ENCODE measurements at regions not wholly inside any gene's neighbourhood (a gene's known extent, or its start where the extent isn't known, plus 50 kb on each side); places are given as distances from the start of the nearest gene placed in this dataset.
"Not testable (repeated sequence)": the region's sequence is repeated elsewhere in the genome, so short reads cannot be mapped to it uniquely, and the experiment has no call there.

GRCh38 chr7:51817694-51818225, 501.2 kb upstream of the COBL start:
- DNase-seq = no peak
- H3K9me3 Mint-ChIP-seq (ENCODE audit: unreplicated experiment) = peaks cover 3% of the 10 kb centered on the region

GRCh38 chr7:51805783-51806431, 489.3 kb upstream of the COBL start:
- peaks cover 14% of the 10 kb centered on the region for H3K4me1 Mint-ChIP-seq (ENCODE audit: low read depth, unreplicated experiment)
- H3K36me3 Mint-ChIP-seq (ENCODE audit: unreplicated experiment); H3K9me3 Mint-ChIP-seq (ENCODE audit: unreplicated experiment); H3K4me3 Mint-ChIP-seq (ENCODE audit: unreplicated experiment); H3K27me3 Mint-ChIP-seq (ENCODE audit: unreplicated experiment); DNase-seq; H3K27ac Mint-ChIP-seq (ENCODE audit: unreplicated experiment): not testable (repeated sequence)

More at GRCh38 chr7:51817694-51818225, 501.2 kb upstream of the COBL start:
- no peak overlapping the region for H3K4me3 Mint-ChIP-seq (ENCODE audit: unreplicated experiment)
- peak overlapping the region; percentile 80 for H3K27ac Mint-ChIP-seq (ENCODE audit: unreplicated experiment)
- H3K27me3 Mint-ChIP-seq (ENCODE audit: unreplicated experiment) = peaks cover 2% of the 10 kb centered on the region
- peaks cover 13% of the 10 kb centered on the region for H3K4me1 Mint-ChIP-seq (ENCODE audit: low read depth, unreplicated experiment)
- TF ChIP-seq CTCF (IDR thresholded peaks at IDR 0.05; ENCODE audit: partially characterized antibody, unreplicated experiment) = no peak
- no peaks in the 10 kb centered on the region for H3K36me3 Mint-ChIP-seq (ENCODE audit: unreplicated experiment)

GRCh38 chr7:51802718-51803117, 486.1 kb upstream of the COBL start:
- DNase-seq = peak; percentile 35
- Mint-ChIP-seq H3K9me3 (ENCODE audit: unreplicated experiment) (no peaks in the 10 kb centered on the region), H3K36me3 (ENCODE audit: unreplicated experiment) (no peaks in the 10 kb centered on the region), H3K27me3 (ENCODE audit: unreplicated experiment) (no peaks in the 10 kb centered on the region), H3K4me1 (ENCODE audit: low read depth, unreplicated experiment) (peaks cover 14% of the 10 kb centered on the region), H3K27ac (ENCODE audit: unreplicated experiment) (peak overlapping the region; percentile 63), H3K4me3 (ENCODE audit: unreplicated experiment) (no peak overlapping the region)
- no peak for TF ChIP-seq CTCF (IDR thresholded peaks at IDR 0.05; ENCODE audit: partially characterized antibody, unreplicated experiment)

- DNase-seq = no peak
- peaks cover 2% of the 10 kb centered on the region for H3K4me1 Mint-ChIP-seq (ENCODE audit: low read depth, unreplicated experiment)
- TF ChIP-seq CTCF (IDR thresholded peaks at IDR 0.05; ENCODE audit: partially characterized antibody, unreplicated experiment) = no peak
- H3K36me3 Mint-ChIP-seq (ENCODE audit: unreplicated experiment) = peaks cover 6% of the 10 kb centered on the region
- H3K9me3 Mint-ChIP-seq (ENCODE audit: unreplicated experiment) = no peaks in the 10 kb centered on the region
- H3K27me3 Mint-ChIP-seq (ENCODE audit: unreplicated experiment) = no peaks in the 10 kb centered on the region
- no peak overlapping the region for H3K27ac Mint-ChIP-seq (ENCODE audit: unreplicated experiment)
- no peak overlapping the region for H3K4me3 Mint-ChIP-seq (ENCODE audit: unreplicated experiment)
Observed at GRCh38 chr7:51797371-51797770, 480.8 kb upstream of the COBL start.

GRCh38 chr7:51792796-51793195, 476.2 kb upstream of the COBL start:
- no peak for TF ChIP-seq CTCF (IDR thresholded peaks at IDR 0.05; ENCODE audit: partially characterized antibody, unreplicated experiment)
- H3K9me3 Mint-ChIP-seq (ENCODE audit: unreplicated experiment) = no peaks in the 10 kb centered on the region
- H3K27me3 Mint-ChIP-seq (ENCODE audit: unreplicated experiment) = no peaks in the 10 kb centered on the region
- H3K4me1 Mint-ChIP-seq (ENCODE audit: low read depth, unreplicated experiment) = peaks cover 3% of the 10 kb centered on the region
- H3K36me3 Mint-ChIP-seq (ENCODE audit: unreplicated experiment) = peaks cover 6% of the 10 kb centered on the region
- no peak for DNase-seq
- H3K27ac Mint-ChIP-seq (ENCODE audit: unreplicated experiment) = no peak overlapping the region
- no peak overlapping the region for H3K4me3 Mint-ChIP-seq (ENCODE audit: unreplicated experiment)
